Keratinocyte (primary cell): ENCODE measurements at regions not wholly inside any gene's neighbourhood (a gene's known extent, or its start where the extent isn't known, plus 50 kb on each side); places are given as distances from the start of the nearest gene placed in this dataset.

Source experiments
- DNase-seq: peaks from one replicate; pipeline ENCODE4 v3.0.0-alpha.2; 2011; ENCODE audit warnings: low read depth, missing footprints, low spot score
- FAIRE-seq: peaks from 2 replicates; lab custom pipeline; 2011; peaks lifted over from hg19 to GRCh38; lab: Jason Lieb, UNC
- H2AFZ ChIP-seq: 2 replicates; pipeline ENCODE4 v1.6.0; 2012; ENCODE audit warnings: low read length, control low read depth, inconsistent platforms; ENCODE audit not compliant: control insufficient read depth
- H3K27ac ChIP-seq: 2 replicates; pipeline ENCODE4 v1.5.1; 2011; ENCODE audit warnings: low read length; ENCODE audit not compliant: control insufficient read depth, insufficient read depth
- H3K27me3 ChIP-seq: 3 replicates; pipeline ENCODE4 v1.6.0; 2011; ENCODE audit warnings: low read length; ENCODE audit not compliant: control insufficient read depth, insufficient read depth; ENCODE audit errors: extremely low read depth
- H3K36me3 ChIP-seq, 2 experiments: 2 replicates in 1 of 2; 3 replicates in 1 of 2; pipeline ENCODE4 v1.5.1; 2011; ENCODE audit warnings: low read length in 2 of 2, mild to moderate bottlenecking in 1 of 2; ENCODE audit not compliant: control insufficient read depth in 2 of 2, insufficient read depth in 2 of 2; ENCODE audit errors: extremely low read depth in 1 of 2
- H3K4me1 ChIP-seq: 3 replicates; pipeline ENCODE4 v1.5.1; 2011; ENCODE audit warnings: low read length; ENCODE audit not compliant: control insufficient read depth, insufficient read depth; ENCODE audit errors: extremely low read depth
- H3K4me2 ChIP-seq: 3 replicates; pipeline ENCODE4 v1.6.0; 2011; ENCODE audit warnings: low read depth, low read length; ENCODE audit not compliant: control insufficient read depth, insufficient read depth; ENCODE audit errors: extremely low read depth
- H3K4me3 ChIP-seq, 3 experiments: fragments of 200-600 bp in 1 of 3; sonication (generic) in 1 of 3; 2 replicates in 2 of 3; 3 replicates in 1 of 3; pipeline ENCODE4 v1.5.1; 2011 to 2016; ENCODE audit warnings: low read length in 3 of 3, mild to moderate bottlenecking in 3 of 3, control low read depth in 2 of 3, inconsistent platforms in 1 of 3, low read depth in 1 of 3, mixed read lengths in 1 of 3, mixed run types in 1 of 3, moderate library complexity in 1 of 3; ENCODE audit not compliant: control insufficient read depth in 2 of 3, insufficient read depth in 2 of 3; ENCODE audit errors: extremely low read depth in 1 of 3
- H3K79me2 ChIP-seq: 2 replicates; pipeline ENCODE4 v1.6.0; 2012; ENCODE audit warnings: low read length; ENCODE audit not compliant: control insufficient read depth, insufficient read depth
- H3K9ac ChIP-seq: 3 replicates; pipeline ENCODE4 v1.6.0; 2011; ENCODE audit warnings: low read length; ENCODE audit not compliant: control insufficient read depth, insufficient read depth; ENCODE audit errors: extremely low read depth
- H3K9me1 ChIP-seq: 3 replicates; pipeline ENCODE4 v1.6.0; 2011; ENCODE audit warnings: low read length; ENCODE audit not compliant: control insufficient read depth, insufficient read depth; ENCODE audit errors: extremely low read depth
- H3K9me3 ChIP-seq: 2 replicates; pipeline ENCODE4 v1.5.1; 2012; ENCODE audit warnings: low read depth, low read length; ENCODE audit not compliant: control insufficient read depth
- H4K20me1 ChIP-seq: 3 replicates; pipeline ENCODE4 v1.6.0; 2011; ENCODE audit warnings: low read length; ENCODE audit not compliant: control insufficient read depth, insufficient read depth; ENCODE audit errors: extremely low read depth
- EZH2 ChIP-seq: IDR thresholded peaks from one replicate; pipeline ENCODE4 v1.6.1; 2012; ENCODE audit warnings: inconsistent platforms, mild to moderate bottlenecking, low read length, moderate library complexity
- dilution Hi-C: fragments of 300-500 bp; cut with MboI; formaldehyde crosslinking; loops from one replicate; pipeline ENCODE4 v1.7.0; 2020; ENCODE audit warnings: low sequenced_read_pairs; ENCODE audit not compliant: extremely low pct_ligation_motif_present
- TF ChIP-seq, protein P1 (sequence below), 3 experiments: IDR thresholded peaks in 1 of 3; conservative IDR thresholded peaks in 1 of 3; optimal IDR thresholded peaks in 1 of 3; 2 replicates in 2 of 3; 3 replicates in 1 of 3; pipeline versions ENCODE3 to v1.5.1; 2011; ENCODE audit warnings: low read length in 3 of 3, mild to moderate bottlenecking in 3 of 3, moderate library complexity in 2 of 3, control low read depth in 1 of 3, inconsistent platforms in 1 of 3; ENCODE audit not compliant: insufficient read depth in 2 of 3; ENCODE audit errors: extremely low read depth in 1 of 3

DNA sequence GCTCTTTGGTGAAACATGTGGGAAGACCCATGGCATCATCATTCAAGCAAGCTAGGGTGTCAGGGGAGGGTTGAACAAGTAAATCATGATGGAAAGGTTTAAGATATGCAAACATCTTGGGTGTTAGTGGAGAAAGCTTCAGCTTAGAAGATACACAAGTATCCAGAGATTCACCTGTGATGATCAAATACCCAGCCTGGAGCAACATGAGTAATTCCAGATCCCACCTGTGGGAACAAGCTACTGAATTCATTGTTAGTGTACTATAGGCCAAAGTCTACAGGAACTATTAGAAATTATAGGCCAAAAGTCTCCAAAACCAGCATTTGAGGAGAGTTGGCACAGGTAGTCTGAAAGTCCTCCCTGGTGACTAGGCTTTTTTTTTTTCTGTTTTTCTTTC, 499.9 kb downstream of the NUF2 start:
- H3K4me1 ChIP-seq, result peaks cover 6% of the 10 kb centered on the region
- no peak overlapping the region for H3K27ac ChIP-seq
- DNase-seq (peak; percentile 4), FAIRE-seq (no peak)
- H3K79me2 ChIP-seq, result no peaks in the 10 kb centered on the region
- no peak overlapping the region for H3K4me3 ChIP-seq
- no peak for TF ChIP-seq EZH2
- TF ChIP-seq, protein P1, sequence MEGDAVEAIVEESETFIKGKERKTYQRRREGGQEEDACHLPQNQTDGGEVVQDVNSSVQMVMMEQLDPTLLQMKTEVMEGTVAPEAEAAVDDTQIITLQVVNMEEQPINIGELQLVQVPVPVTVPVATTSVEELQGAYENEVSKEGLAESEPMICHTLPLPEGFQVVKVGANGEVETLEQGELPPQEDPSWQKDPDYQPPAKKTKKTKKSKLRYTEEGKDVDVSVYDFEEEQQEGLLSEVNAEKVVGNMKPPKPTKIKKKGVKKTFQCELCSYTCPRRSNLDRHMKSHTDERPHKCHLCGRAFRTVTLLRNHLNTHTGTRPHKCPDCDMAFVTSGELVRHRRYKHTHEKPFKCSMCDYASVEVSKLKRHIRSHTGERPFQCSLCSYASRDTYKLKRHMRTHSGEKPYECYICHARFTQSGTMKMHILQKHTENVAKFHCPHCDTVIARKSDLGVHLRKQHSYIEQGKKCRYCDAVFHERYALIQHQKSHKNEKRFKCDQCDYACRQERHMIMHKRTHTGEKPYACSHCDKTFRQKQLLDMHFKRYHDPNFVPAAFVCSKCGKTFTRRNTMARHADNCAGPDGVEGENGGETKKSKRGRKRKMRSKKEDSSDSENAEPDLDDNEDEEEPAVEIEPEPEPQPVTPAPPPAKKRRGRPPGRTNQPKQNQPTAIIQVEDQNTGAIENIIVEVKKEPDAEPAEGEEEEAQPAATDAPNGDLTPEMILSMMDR (optimal IDR thresholded peaks at IDR 0.05 in 1 of 3, IDR thresholded peaks at IDR 0.05 in 1 of 3, conservative IDR thresholded peaks at IDR 0.05 in 1 of 3; ENCODE audit: extremely low read depth in 1 of 3, insufficient read depth in 2 of 3, low read length in 3 of 3), result no peak
- no peaks in the 10 kb centered on the region for H4K20me1 ChIP-seq
- H3K9me3 ChIP-seq, result no peaks in the 10 kb centered on the region
- no peaks in the 10 kb centered on the region for H3K36me3 ChIP-seq
- H3K9ac ChIP-seq, result no peak overlapping the region
- H3K4me2 ChIP-seq, result no peak overlapping the region
- dilution Hi-C loops, result no loop called here
- no peaks in the 10 kb centered on the region for H3K9me1 ChIP-seq
- no peak overlapping the region for H2AFZ ChIP-seq
- no peaks in the 10 kb centered on the region for H3K27me3 ChIP-seq

DNA sequence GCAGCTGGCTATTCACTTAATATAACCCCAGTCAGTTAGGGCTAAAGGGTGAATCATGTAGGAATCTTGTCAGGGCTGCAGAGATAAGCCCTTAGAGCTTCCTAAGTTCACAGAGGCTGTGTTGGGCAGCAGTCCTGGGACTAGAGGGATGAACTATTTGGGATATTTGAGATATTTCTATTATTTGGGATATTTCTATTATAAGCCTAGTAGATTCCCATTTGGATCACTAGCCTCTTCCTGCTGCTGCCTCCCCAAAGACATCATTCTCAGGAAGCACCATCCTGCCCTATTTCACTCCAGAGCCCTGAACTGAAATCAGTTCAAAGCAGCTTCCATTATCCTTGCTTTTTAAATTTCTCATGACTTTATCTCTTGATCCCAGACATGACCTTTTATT, 501.3 kb downstream of the NUF2 start:
- Histone ChIP-seq H3K9me1 (no peaks in the 10 kb centered on the region), H3K27ac (no peak overlapping the region), H2AFZ (no peak overlapping the region), H3K9ac (no peak overlapping the region), H4K20me1 (no peaks in the 10 kb centered on the region), H3K9me3 (no peaks in the 10 kb centered on the region), H3K4me1 (peaks cover 6% of the 10 kb centered on the region), H3K27me3 (no peaks in the 10 kb centered on the region), H3K4me3 (no peak overlapping the region), H3K4me2 (no peak overlapping the region), H3K79me2 (no peaks in the 10 kb centered on the region), H3K36me3 (no peaks in the 10 kb centered on the region)
- TF ChIP-seq EZH2, result no peak
- TF ChIP-seq, protein P1 (optimal IDR thresholded peaks at IDR 0.05 in 1 of 3, IDR thresholded peaks at IDR 0.05 in 1 of 3, conservative IDR thresholded peaks at IDR 0.05 in 1 of 3; ENCODE audit: extremely low read depth in 1 of 3, insufficient read depth in 2 of 3, low read length in 3 of 3), result no peak
- no peak for DNase-seq
- dilution Hi-C loops, result no loop called here
- FAIRE-seq, result no peak
